Stimulated activated naive CD8-positive, alpha-beta T cell treated with anti-CD3 and anti-CD28 coated beads, Interleukin-15, Interleukin-2, amounts not matched to agents 100 U/mL and 50 U/mL, for 24 hours (primary cell): ENCODE measurements at regions not wholly inside any gene's neighbourhood (a gene's known extent, or its start where the extent isn't known, plus 50 kb on each side); places are given as distances from the start of the nearest gene placed in this dataset.

ENCODE experiments used
- ATAC-seq: fragments of 150-1000 bp; cut with Tn5 transposase; one replicate; pipeline ENCODE4 v1.10.0; 2021
- DNase-seq: peaks from one replicate; pipeline ENCODE4 v3.0.0; 2021

DNA sequence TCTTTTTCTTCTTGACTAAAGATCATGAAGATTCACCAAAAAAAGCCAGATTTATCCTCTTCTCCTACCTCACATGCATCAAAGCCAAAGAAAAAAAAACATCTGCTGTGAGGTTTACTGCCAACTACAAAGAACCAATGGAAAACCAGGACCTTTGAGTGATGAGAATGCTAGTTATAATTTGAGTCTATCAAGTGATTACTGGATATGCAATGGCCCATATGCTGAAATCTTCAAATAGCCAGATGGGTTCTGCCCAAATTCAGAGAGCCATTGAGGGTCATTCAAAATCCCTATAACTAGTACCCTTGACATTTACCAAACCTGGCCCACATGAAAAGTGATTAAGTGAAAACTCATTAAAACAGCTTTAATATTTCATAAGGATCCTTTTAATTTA, 78.4 kb upstream of the ACO1 start:
- DNase-seq = no peak
- ATAC-seq = no peak

DNA sequence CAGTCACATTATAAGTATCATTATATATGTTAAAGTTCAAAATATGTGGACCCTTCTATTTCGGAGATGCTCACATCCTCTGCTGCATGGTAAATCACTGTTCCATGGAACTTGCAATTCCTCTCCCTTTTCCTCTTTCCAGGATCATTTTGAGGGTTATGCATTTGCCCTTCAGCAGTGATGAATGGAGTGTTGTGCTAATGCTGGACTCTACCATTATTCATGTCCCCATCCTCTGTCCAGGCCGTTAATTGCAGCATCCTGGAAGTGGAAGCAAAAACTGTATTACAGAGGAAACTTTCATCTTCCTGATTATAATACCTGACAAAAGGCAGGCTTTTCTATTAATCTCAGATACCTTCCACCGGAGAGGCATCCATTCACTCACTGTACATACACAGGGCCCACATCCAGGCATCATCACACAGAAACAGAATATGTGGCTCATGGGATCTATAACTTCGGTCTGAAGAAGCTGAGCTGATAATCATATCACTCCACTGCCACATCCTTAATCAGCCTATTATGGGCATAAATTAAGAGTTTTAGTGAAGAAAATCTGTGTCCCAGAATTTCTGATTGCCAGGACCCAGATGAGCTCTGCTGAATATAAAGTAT, 65.0 kb upstream of the ACO1 start:
- DNase-seq (no peak), ATAC-seq (no peak)

DNA sequence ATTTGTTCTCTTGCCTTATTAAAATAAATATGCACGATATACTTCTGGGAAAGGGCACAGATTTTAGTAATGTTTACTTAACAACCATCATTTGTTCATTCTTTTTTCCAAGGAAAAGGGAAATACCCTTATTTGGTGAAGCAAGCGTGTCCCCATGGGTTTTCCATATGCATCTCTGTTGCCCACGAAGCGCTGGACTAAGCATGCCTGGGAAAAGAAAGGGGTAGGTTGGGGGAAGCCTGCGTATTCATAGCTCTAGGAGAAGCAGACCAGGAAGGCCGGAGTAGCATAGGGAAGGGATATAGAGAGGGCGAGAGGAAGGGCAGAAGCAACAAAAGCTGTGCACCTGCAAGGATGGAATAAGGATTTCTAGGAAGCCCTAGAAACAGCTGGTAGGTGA, 61.8 kb upstream of the ACO1 start:
- ATAC-seq (no peak), DNase-seq (no peak)

DNA sequence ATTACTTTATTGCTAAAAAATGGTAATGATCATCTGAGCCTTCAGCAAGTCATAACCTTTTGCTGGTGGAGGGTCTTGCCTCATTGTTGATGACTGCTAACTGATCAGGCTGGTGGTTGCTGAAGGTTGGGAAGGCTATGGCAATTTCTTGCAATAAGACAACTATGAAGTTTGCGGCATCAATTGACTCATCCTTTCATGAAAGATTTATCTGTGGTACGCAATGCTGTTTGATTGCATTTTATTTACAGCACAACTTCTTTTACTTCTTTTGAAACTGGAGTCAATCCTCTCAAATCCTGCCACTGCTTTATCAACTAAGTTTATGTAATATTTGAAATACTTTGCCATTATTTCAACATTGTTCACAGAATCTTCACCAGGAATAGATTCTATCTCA, 58.3 kb upstream of the ACO1 start:
- ATAC-seq (no peak), DNase-seq (no peak)

DNA sequence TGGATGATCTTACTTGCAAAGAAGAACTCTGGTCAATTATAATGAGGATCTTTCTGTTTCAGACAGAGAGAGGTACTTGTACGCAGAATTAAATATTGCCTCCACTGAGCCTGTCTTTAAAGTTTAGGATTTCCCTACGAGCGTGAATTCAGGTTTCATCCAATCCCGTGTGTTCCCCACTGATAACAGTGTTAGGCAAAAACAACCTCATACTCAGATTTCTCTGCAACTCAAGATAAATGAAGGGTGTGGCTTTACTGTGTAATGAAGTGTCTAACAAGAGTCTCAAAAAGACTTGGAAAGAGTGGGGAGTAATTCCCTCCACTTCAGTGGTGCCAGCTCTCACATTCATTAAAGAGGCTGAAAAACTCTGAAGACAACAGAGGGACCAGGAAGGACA, 53.2 kb upstream of the ACO1 start:
- DNase-seq (no peak), ATAC-seq (no peak)

DNA sequence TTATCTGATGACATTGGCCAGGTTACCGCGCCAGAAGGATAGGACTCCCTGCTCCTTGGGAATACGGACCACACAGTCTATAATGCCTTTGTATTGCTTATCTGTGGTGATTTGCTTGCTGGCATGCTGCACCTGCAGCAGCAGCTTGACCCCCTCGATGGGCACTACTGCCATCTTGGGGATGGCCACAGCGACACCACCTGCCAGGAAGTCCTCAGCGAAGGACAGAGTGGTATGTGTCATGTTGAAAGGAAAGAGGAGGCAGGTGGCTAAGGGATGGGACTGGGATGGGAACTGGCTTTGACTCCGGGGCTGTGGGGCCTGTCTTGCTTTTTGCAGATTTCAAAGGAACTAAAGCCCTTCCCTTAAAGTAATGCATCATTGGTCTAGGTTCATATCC, 50.3 kb upstream of the ACO1 start:
- DNase-seq = no peak
- ATAC-seq = no peak
